GM19455 (cell line): ENCODE measurements at regions not wholly inside any gene's neighbourhood (a gene's known extent, or its start where the extent isn't known, plus 50 kb on each side); places are given as distances from the start of the nearest gene placed in this dataset.

Experiments
- ATAC-seq: cut with Tn5 transposase; IDR thresholded peaks from one replicate; pipeline ENCODE4 v1.9.1; 2021; ENCODE audit not compliant: unreplicated experiment

DNA sequence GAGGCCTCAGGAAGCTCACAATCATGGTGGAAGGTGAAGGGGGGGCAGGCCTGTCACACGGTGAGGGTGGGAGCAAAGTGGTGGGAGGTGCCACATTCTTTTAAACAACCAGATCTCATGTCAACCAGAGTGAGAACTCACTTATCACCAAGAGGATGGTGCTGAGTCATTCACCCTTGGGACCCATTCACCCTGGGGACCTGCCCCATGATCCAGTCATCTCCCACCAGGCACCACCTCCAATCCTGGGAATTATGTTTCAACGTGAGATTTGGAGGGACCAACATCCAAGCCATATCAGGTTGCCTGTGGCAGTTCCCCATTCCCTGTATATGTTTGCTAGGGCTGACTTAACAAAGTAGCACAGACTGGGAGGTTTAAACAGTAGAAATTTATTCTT lies 318.4 kb upstream of the CLNK start:
- ATAC-seq, result no peak

DNA sequence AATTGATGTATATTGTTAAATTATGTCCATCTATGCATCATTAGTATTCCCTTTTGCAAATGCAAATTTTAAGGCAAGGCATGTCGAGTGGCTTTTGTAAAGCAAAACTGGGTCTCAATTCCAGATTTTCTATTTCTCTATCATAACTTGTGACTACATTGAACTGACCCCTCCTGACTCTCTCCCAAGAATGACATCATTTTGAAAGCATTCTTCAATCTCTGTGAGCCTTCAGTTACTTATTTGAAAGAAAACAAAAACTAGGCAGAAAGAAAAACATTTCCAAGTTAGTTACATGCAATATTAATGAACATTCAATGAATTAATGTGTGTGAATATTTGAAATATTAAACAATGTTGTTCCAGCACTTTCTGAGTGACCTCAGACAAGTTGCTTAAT lies 314.3 kb upstream of the CLNK start:
- ATAC-seq, result no peak

DNA sequence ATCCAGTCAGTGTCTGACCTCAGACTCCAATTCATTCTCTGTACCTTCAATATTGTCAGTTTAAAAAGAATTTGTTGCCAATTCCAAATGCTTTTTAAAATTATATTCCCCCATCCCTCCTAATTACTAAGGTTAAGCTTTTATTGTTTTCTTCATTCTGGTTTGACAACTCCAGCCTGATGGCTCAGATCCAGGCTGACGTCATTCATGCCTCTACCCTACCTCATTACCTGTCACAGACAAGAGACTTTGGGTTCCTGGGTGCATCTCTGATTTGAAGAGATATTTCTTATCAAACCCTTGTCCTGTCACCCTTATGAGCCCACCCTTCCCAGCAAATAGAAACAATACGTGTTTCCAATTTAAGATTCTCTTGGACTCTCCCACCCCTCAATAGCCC lies 300.2 kb upstream of the CLNK start:
- ATAC-seq, result no peak

- no peak for ATAC-seq
These were observed 299.5 kb upstream of the CLNK start for GRCh38 chr4:10983885-10984640.

GRCh38 chr4:10983268-10983667 lies 298.7 kb upstream of the CLNK start:
- no peak for ATAC-seq

DNA sequence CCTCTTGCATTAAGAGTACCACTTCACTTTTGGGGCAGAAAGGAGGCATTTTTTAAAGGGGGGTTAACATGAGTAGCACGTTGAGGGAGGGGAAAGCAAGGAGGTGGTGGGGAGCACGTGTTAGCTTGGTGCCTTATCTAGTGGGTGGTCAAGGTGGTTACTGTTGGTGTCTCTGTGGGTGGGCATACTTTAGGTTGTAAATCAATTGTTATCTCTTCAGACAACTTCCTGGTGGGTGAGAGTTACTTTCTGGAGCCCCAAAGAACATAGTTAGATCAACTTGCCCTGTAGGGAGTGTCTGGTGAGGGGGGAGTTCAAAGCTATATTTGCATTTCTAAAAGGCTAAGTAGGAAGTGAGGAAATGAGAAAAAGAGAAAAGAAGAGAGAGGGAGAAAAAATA lies 297.7 kb upstream of the CLNK start:
- ATAC-seq, result no peak

- no peak for ATAC-seq
These were observed 297.0 kb upstream of the CLNK start for GRCh38 chr4:10981576-10981975.

- ATAC-seq, result no peak
These were observed 296.5 kb upstream of the CLNK start for GRCh38 chr4:10981096-10981495.

- no peak for ATAC-seq
These were observed 294.5 kb upstream of the CLNK start for GRCh38 chr4:10979032-10979431.

DNA sequence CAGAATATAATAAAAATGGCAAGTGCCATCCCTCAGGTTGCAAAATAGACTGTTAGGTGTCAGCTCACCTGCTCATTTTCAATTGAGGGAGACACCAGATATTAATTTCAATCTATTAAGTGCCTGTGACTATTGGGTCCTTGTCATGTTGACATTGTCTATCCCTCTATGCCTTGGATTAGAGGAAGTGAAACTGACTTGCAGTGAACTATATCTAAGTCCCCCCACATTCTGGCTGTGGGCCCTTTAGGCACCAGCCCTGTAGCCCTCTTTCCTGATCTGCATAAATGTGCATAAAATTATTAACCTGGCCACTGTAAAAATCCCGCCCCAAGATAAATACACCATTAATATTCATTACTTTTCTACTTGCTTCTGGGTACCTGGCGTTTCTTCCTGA lies 293.0 kb upstream of the CLNK start:
- no peak for ATAC-seq

- ATAC-seq, result no peak
These were observed 289.8 kb upstream of the CLNK start for GRCh38 chr4:10974371-10974770.

DNA sequence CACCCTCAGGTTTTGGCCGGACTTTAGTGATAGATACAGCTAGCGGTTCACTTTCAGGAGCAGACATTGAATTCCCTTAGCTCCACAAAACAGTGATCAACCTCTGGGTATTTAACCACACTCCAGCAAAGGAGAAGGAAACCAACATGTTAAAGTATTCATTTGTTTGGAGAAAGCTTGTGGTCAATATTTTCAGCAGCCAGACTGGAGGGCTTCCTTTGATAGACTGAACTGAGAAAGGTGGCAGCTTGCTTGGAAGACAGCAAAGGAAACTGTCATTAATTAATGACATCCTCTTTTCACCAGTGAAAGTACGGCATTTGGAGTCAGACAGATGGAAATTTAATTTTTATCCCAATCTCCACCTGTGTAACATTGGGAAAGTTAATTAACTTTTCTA lies 289.1 kb upstream of the CLNK start:
- no peak for ATAC-seq

DNA sequence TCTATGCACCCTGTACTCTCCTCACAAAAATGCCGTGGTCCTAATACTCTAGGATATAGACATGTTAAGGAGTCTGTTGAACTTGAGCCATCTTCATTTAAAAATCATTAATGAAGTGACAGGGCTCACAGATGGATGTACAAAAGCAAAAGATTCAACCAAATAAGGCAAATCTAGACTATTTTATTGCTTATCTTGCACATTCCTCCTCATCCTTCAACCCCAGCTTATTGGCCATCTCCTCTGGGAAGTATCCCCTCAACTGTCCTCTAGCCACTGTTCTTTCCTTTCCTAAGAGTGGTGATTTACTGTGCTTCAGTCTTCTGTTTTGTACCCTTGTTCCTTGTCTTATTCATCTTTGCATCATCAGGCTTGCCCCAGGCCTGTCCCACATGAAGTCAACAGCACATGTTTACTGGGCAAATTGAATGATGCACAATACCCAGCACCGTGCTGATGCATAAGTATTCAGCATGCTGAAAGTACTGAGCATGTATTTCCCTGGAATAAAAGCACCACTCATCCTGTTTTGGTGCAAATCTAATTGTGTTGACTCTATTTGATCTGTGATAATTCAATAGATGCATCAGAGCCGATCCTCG lies 287.3 kb upstream of the CLNK start:
- no peak for ATAC-seq

- ATAC-seq, result no peak
These were observed 280.6 kb upstream of the CLNK start for GRCh38 chr4:10965196-10965595.

- ATAC-seq, result no peak
These were observed 279.6 kb upstream of the CLNK start for GRCh38 chr4:10963958-10964703.

DNA sequence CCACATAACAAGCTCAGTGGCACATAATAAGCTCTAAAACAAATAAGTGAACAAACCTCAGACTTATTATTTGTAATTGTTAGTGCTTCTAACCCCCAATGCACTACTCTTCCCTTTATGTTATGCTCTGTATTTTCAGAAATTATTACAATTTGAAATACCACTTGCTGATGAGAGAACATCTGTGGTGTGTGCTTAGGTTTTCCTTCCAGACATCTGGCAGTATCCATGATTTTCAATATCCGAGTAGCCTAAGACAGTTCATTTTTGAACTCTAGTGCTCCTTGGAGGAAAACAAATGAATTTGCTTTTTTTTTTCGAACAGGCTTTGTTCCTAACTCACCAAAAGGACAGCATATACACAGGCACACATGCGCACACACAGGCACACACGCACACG lies 278.7 kb upstream of the CLNK start:
- ATAC-seq, result no peak

- ATAC-seq, result no peak
These were observed 277.7 kb upstream of the CLNK start for GRCh38 chr4:10962246-10962645.

- ATAC-seq, result no peak
These were observed 275.8 kb upstream of the CLNK start for GRCh38 chr4:10960389-10960788.

GRCh38 chr4:10959586-10959985 lies 275.0 kb upstream of the CLNK start:
- no peak for ATAC-seq

- ATAC-seq, result no peak
These were observed 273.8 kb upstream of the CLNK start for GRCh38 chr4:10958226-10958856.

GRCh38 chr4:10951306-10951705 lies 266.7 kb upstream of the CLNK start:
- ATAC-seq, result no peak
